Fibroblast of villous mesenchyme (primary cell): ENCODE measurements at regions not wholly inside any gene's neighbourhood (a gene's known extent, or its start where the extent isn't known, plus 50 kb on each side); places are given as distances from the start of the nearest gene placed in this dataset.

Experiments used
- DNase-seq: peaks from one replicate; pipeline ENCODE4 v3.0.0-alpha.2; 2010; ENCODE audit warnings: low read depth
- H3K4me3 ChIP-seq: 2 replicates; pipeline ENCODE4 v1.5.1; 2011; ENCODE audit warnings: low read depth, mild to moderate bottlenecking, low read length
- TF ChIP-seq, protein P1 (sequence below): IDR thresholded peaks from 2 replicates; pipeline ENCODE4 v1.5.1; 2012; ENCODE audit warnings: low read depth, mild to moderate bottlenecking, low read length; ENCODE audit not compliant: insufficient read depth

DNA sequence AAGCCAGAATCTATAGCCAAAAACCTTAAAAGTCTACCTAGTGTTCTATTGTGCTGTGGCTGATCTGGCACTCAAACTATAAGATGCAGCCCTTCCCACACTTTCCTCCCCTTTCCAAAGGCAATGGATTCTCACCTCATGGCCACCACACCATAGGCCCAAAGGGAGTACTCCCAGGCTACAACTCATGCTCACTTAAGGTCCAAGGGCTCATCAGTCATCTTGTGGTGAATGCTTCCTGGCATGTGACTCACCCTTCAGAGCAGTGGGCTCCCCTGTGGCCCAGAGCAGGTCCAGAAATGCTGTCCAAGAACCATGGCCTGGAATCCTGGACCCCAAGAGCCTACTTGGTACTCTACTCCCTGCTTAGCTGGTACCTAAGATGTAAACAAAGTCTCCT lies 181.0 kb downstream of the CHRDL1 start:
- H3K4me3 ChIP-seq = no peak overlapping the region
- no peak for DNase-seq
- TF ChIP-seq, protein P1, sequence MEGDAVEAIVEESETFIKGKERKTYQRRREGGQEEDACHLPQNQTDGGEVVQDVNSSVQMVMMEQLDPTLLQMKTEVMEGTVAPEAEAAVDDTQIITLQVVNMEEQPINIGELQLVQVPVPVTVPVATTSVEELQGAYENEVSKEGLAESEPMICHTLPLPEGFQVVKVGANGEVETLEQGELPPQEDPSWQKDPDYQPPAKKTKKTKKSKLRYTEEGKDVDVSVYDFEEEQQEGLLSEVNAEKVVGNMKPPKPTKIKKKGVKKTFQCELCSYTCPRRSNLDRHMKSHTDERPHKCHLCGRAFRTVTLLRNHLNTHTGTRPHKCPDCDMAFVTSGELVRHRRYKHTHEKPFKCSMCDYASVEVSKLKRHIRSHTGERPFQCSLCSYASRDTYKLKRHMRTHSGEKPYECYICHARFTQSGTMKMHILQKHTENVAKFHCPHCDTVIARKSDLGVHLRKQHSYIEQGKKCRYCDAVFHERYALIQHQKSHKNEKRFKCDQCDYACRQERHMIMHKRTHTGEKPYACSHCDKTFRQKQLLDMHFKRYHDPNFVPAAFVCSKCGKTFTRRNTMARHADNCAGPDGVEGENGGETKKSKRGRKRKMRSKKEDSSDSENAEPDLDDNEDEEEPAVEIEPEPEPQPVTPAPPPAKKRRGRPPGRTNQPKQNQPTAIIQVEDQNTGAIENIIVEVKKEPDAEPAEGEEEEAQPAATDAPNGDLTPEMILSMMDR = no peak
